ENCODE measurements at regions not wholly inside any gene's neighbourhood (a gene's known extent, or its start where the extent isn't known, plus 50 kb on each side); places are given as distances from the start of the nearest gene placed in this dataset.

DNA sequence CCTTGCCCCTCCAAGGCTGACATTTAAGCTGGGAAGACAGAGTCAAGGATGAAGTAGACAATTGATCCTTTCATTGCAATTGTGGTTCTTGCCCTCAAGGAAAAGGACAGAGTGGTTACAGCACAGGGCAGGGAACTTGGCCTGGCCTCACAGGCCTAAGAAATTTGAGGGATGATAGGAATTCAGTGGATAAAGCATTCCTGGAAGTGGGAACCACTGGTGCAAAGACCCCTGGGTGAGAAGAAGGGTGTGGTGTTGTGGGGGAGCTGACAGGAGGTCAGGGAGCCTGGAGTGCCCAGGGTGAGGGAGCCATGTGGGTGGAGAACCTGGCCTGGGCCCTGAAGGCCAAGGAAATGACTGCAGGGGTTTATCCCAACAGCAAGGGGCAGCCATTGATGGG lies 287.4 kb downstream of the UACA start:
- no peak for DNase-seq (ENCODE audit: extremely low read depth in 1 of 2, low read depth in 1 of 2)

DNA sequence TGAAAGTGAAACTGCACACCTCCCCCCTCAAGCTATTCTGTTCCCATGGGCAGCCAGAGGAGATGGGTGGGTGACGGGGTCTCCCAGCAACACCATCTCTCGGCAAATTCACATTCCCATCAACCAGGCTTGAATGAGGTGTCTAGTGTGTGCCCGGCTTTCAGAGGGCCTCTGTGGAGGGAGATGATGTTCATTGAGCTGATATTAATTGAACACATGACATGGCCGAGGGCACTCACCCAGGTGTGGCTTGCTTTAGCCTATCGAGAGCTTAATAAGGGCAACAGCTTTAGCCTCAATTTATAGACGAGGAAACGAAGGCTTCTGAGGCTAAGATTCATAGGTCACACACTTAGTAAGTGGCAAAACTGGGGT lies 288.0 kb downstream of the UACA start:
- no peak for DNase-seq (ENCODE audit: extremely low read depth in 1 of 2, low read depth in 1 of 2)

DNA sequence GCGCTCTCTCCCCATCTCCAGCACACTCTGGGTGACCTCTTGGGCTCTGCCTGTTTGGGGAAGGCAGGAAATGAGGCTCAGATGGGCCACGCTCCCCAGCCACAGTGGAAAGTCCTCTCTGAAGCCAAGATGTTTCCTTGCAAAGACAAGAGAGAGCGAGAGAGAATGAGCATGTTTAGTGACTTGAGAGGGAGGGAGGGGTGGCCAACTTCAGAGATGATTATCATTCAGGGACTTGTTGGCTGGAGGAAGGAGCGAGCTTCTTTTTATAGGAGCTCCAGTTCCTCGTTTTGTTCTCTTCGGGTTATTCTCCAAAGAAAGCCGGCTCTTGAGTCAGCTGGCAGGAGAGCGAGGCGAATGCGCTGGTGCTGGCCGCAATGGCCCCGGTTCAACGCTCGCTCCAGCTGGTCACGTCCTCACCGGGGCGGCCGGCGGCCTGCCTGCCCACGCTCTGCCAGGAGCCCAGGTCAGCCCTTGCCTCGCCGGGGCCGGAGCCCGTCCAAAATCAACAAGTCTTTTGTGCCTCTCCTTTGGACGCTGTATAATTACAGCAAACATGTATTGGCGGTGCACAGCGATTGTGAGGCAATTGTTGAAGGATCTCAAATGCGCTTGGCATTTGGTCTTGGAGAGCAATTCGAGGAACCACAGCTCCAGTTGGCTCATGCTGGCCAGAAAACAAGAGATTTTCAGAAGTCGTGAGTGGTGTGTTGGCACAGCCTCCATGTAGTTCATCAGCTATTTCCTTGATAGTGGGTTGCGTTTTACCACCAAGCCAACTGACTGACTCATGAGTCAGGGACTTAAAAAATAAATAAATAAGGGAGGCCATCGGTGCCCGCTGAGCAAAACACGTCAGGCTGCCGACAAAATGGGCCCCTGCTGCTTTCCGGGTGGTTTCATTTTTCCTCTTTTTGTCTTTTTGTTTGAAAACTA lies 288.6 kb downstream of the UACA start:
- DNase-seq (ENCODE audit: extremely low read depth in 1 of 2, low read depth in 1 of 2): no peak

DNA sequence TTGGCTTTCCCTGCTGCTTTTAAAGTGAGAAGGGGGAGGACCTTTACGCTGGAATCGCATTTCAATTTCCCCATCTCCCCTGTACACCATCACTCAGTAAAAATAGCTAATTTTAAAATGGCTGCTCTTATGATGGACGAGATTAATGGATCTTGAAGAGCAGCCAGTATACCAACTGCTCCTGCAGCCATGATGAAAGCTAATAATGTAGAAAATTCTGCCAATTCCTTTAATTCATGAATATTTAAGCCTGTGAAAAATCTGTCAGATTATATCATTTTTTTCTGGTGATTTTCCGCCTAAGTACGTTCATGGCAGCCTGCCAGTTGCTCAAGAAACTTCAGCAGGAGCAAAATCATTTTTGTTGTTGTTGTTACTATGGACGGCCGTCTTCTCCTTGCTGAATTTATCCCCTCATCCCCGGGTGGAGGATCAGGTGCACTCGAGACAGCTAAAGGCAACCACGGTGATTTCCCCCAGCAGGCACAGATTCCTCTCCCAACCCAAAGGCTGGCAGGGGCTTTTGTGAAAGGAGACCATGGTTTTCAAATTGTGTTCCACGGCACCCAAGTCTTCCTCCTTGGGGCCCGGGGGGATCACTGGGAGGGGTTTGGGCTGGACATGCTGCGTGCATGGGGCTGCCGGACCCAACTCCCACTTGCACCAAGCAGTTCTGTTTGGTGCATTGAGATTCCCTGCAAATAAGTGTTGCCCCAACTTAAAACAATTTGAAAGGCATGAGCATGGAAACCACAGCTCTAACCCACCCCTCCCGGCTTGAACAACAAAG lies 289.6 kb downstream of the UACA start:
- no peak for DNase-seq (ENCODE audit: extremely low read depth in 1 of 2, low read depth in 1 of 2)

DNA sequence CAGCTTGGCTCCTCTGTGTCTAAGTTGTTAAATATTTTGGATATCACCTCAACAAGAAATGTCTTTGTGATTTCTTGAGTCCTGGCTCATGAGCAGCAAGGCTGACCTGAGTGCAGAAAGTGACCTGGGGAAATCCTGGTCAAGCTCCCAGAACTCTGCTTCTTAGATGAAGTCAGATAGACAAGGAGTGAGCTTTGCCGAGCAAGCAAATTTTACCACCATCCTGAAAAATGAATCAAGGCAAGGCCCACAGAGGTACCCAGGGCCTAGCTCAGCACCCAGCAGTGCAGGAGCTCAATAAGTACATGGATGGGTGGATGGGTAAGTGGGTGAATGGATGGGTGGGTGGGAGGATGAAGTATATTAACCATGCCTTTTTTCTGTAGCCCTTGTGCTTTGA lies 291.8 kb downstream of the UACA start:
- DNase-seq (ENCODE audit: extremely low read depth in 1 of 2, low read depth in 1 of 2): no peak

DNA sequence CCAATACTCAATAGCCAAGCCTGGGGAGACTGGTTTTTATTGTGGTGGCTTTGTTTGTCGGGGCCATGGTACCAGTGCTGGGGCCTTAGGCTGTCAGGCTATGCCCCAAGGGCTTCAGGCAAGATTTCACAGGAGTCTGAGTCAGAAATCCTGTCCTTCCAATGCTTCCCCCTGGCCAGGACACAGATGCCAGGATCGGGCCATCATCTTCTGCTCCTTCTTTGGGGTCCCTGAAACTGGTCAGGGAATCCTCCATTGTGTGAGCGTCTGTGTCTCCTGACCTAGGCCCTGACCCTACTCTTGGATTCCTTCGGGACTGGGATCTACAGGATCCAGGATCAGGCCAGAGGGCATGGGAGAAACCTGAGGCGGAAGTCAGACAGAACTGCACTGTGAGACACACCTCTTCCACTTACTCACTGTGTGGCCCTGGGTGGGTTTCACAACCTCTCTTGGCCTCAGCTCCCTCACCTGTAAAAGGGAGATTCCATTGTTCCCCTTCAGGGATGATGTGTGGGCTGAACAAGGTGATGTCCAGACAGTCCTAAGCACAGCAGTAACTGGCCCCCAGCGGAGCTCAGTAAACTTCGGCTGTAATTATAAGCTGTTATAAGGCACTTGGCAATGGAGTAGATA lies 292.7 kb downstream of the UACA start:
- DNase-seq (ENCODE audit: extremely low read depth in 1 of 2, low read depth in 1 of 2): no peak

DNA sequence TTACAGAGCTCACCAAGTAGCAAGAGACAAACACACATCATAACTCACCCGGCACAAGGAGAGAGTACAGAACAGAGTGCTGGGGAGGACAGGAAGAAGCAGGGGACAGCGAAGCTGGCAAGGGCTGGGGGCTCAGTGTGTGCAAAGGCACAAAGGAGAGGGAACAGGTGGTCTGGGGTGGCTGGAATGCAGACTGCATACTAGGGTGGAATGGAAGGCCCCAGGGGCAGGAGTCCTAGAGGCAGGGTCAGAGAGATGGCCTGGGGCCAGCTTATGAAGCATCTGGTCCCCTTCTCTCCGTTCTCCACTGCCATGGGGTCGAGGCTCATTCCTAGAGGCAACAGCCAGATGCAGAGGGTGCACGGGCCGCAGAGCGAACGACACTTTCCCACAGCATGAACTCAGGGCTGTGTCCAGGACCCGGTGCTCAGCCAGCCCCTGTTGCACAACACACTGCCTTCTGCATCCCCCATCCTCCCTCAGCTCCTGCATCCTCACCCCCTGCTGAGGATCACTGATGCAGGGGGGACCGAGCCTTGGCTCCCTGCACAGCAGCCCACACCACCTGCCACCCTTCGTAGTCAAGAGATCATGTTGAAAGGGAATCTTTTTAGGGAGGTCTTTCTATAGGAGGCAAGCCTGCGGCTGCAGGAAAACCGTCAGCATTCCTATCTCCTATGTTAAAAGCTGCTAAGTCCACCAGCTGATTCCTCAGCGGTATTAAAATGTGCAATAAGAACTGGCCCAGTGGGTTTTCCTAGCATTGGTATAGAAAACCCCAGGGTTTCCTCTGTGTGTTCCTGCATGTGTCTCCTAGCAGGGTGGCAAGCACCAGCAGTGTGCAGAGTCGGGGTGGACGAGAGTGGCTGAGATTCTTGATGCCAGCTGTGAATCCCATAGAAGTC lies 293.5 kb downstream of the UACA start:
- DNase-seq (ENCODE audit: extremely low read depth in 1 of 2, low read depth in 1 of 2): no peak

DNA sequence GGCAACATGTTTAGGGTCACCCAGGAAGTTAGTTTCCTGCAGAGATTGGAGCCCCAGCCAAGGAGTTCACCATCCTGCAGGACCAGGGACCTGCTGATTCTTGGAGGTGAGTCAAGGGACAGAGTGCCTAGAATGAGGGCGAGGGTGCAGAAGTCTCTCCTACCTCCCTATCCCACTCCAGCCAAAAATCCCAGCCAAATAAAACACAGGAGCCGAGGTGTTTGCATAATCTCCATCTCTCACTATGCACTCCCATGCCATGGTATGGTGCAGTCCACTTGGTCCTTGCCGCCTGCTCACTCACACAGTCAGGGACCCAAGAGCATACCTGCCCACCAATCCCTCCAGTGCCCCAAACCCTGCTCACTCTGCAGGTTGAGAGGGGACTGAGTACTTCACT lies 294.2 kb downstream of the UACA start:
- no peak for DNase-seq (ENCODE audit: extremely low read depth in 1 of 2, low read depth in 1 of 2)

DNA sequence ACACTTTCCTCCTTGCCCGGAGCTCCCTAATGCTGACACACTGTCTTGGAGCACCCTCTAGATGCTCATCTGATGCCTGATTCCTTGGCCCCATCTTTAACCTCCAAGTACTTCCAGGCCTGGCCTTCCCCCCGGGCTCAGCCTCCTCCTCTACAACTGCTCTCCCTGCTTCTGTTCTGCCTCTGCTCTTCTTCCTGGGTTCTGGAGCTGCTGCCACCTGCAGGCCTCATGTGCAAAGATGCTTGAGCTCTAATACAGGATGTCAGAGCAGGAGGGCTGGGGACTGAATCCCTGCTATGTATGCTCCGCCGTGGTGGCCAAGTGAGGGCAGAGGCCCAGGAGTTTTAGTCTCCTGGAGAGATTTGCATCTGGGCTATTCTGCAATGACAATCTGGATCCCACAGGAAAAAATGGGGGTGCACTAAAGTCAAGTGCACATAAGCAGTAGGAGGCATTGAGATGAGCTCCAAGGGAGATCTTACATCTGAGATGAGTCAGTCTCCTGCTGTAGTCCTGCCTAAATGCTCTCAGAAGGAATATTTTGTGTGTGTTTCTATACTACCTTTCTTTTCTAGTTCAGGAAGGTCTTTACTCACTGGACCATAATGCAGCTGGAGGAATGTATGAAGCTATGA lies 296.3 kb downstream of the UACA start:
- DNase-seq (ENCODE audit: extremely low read depth in 1 of 2, low read depth in 1 of 2): no peak

DNA sequence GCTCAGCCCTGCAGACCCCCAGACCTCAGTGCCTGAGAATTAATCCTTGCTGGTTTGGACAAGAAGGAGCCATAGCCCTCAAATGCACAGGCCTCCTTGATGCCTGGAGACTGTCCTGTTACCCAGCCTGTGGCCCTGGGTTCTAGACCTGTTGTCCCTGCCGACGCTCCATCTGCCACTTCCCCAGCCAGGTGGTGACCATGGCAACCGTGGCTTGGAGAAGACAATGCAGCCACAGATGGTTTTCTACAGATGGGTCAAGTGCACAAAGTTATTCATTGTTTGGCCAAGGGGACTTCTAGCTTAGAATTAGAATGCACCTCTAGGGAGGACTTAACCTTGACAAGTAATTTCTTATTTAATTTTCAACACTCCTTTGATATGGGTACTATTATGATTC lies 297.1 kb downstream of the UACA start:
- no peak for DNase-seq (ENCODE audit: extremely low read depth in 1 of 2, low read depth in 1 of 2)

DNA sequence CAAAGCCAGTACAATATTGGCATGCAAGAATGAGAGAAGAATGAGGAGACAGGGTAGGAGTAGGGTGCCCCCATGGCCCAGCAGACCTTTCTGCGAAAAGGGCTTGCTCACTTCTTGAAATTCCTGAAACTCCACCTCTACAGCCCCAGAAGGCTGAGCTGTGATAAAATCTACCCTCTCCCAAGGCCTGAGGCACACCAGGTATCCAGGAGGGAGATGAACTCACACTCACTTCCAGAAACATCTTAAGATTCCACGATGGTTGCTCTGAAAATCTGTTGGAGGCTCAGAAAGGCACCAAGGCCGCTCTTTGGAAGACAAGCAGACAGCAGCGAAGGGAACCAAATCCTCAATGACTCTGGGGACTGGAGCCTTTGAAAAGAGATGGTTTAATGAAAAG lies 297.5 kb downstream of the UACA start:
- no peak for DNase-seq (ENCODE audit: extremely low read depth in 1 of 2, low read depth in 1 of 2)

DNA sequence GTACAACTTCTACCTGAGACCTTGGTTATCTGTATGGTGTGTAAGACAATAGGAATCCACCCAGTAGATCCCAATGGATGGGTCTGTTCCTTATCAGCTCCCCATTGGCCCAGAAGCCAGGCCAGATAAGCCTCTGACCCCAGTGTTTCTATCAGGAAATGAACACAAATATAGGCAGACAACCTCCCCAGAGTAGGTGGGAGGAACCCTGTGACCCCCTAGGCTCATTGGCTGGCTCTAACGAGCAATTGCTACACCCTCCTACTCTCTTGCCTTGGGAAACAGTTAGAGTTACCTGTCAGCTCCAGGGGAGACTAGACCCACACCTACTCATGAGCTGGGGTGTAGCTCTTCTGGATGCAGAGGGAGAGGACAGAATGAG lies 299.9 kb downstream of the UACA start:
- no peak for DNase-seq (ENCODE audit: extremely low read depth in 1 of 2, low read depth in 1 of 2)

DNA sequence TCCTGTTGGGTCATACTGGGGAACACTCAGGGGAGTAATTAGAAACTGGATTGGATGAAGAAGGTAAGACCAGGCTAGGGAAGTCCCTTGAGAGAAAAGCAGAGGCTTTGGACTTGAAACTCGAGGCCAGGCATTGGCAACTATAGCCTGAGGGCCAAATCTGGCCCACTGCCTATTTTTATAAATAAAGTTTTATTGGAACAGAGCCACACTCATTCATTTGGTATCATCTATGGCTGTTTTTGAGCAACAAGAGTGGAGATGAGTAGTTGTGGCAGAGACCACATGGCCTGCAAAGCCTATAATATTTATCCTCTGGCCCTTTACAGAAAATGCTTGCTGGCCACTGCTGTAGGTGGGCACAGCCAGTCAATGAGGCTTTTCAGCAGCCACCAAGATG lies 301.4 kb downstream of the UACA start:
- no peak for DNase-seq (ENCODE audit: extremely low read depth in 1 of 2, low read depth in 1 of 2)

DNA sequence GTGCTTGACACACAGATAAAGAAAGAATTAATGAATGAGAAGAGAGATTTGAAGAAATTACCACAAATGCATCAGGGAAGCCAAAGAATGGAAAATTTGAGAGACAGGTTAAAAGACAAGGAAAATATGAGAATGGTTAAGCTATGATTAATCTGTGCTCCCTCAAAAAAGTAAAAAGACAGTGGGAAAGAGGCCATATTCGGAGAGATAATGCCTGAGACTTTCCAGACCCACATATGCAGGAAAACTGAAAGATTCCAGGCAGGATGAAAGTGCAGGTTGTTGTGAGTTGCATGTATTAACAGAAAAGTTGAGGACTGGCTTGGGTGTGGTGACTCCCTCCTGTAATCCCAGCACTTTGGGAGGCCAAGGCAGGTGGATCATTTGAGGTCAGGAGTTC lies 302.3 kb downstream of the UACA start:
- no peak for DNase-seq (ENCODE audit: extremely low read depth in 1 of 2, low read depth in 1 of 2)

DNA sequence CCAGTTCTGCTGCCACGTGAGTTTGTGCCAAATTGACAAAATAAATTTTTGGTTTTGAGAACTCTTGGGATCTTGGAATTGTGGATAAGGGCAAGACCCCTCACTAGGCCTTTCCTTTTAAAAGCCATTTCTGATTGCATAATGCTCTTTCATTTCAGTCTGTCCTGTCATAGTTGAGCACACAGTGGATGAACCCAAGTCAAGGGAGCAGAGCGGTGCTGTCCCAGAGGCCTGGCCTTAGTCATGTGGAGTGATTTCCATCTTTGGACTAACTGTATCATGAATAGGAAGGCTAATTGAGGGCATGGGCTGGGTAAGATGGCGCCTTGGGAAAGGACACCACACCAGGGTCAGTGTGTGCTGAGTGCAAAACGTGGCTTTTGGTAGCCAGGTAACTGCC lies 304.0 kb downstream of the UACA start:
- DNase-seq (ENCODE audit: extremely low read depth in 1 of 2, low read depth in 1 of 2): no peak

DNA sequence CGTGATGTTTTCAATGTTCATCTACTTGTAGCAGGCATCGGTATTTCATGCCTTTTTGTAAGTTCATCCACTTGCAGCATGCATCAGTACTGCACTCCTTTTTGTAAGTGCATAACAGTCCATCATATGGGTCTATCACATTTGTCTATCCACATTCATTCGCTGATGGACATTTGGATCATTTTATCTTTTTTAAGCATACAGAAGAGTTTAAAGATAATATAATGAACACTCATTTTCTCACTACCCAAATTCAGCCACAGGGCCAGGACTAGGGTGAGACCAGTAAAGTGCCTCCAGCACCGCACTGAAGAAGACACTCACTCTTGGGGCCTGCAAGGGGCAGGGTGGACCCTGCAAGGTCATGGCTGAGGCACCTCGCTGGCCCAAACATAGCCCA lies 309.6 kb downstream of the UACA start:
- DNase-seq (ENCODE audit: extremely low read depth in 1 of 2, low read depth in 1 of 2): no peak

DNA sequence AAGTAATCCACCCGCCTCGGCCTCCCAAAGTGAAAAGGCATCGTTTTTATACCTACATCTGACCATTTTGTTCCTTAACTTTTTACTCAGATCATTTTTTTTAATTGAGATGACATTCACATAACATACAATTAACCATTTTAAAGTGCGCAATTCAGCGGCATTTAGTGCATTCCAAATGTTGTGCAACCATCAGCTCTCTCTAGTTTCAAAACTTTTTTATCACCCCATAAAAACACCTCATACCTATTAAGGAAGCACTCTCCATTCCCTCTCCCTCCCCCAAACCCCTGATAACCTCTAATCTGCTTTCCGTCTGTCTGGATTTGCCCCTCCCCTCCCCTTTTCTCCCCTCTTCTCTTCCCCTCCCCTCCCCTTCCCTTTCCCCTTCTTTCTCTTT lies 310.1 kb downstream of the UACA start:
- DNase-seq (ENCODE audit: extremely low read depth in 1 of 2, low read depth in 1 of 2): no peak

DNA sequence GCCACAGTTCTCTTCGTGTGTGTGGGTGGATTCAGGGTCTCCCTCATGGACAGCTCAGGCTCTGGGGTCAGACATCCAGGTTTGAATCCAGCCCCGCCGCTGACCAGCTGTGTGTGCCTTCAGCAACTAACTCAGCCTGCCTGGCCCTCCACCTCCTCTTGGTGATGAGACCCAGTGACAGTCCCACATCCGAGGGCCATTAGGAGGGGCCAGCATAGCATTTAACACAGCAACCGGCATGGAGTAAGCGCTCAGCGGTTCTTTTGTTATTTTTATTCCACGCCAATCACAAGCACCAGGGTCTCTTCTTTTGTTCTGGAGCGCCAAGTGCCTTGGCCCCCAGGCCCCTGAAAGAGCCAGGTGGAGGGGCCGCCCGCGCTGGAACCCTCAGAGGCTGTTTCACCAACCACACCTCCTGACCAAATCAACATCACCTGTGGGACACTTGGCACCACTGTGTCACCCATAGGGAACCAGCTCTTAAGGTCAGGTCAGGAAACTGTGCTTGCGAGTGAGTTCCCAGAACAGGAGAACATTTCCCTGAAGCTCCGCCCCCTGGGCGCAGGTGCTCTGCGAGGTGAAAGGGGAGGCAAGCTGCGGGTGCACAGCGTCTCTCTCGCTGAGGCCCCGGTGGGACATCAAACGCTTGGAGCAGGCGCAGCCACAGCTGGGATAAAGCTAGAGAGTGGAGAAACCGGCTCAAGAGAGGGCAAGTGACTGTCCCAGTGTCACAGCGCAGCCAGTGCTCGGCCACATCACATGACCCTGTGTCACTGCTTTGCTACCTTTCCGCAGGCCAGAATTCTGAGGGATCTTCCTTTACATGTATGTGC lies 311.3 kb downstream of the UACA start:
- no peak for DNase-seq (ENCODE audit: extremely low read depth in 1 of 2, low read depth in 1 of 2)

DNA sequence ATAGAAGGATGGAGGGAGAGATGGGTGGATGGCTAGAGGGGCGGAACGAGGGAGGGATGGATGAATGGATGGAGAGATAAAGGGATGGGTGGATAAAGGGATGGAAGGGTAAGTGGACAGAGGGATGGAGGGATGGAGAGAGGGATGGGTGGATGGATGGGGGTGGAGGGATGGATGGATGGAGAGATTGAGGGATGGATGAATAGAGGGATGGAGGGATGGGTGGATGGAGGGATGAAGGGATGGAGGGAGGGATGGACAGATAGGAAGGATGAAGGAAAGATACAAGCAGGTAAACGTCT lies 313.3 kb downstream of the UACA start:
- DNase-seq (ENCODE audit: extremely low read depth in 1 of 2, low read depth in 1 of 2): no peak

All from stimulated activated CD8-positive, alpha-beta memory T cell treated with anti-CD3 and anti-CD28 coated beads, Interleukin-7, amount 100 ng/mL, for 48 hours (primary cell).